ENCODE measurements at regions not wholly inside any gene's neighbourhood (a gene's known extent, or its start where the extent isn't known, plus 50 kb on each side); places are given as distances from the start of the nearest gene placed in this dataset.
A peak's percentile ranks its signal among the peaks of the same experiment; 100 is the strongest.

GRCh38 chr7:94130716-94131115 is 126.6 kb upstream of the BET1 start:
- no peak for FAIRE-seq
- H3K27ac Mint-ChIP-seq (ENCODE audit: unreplicated experiment) = no peak overlapping the region
- no peaks in the 10 kb centered on the region for H3K36me3 Mint-ChIP-seq (ENCODE audit: low read depth, unreplicated experiment)

DNA sequence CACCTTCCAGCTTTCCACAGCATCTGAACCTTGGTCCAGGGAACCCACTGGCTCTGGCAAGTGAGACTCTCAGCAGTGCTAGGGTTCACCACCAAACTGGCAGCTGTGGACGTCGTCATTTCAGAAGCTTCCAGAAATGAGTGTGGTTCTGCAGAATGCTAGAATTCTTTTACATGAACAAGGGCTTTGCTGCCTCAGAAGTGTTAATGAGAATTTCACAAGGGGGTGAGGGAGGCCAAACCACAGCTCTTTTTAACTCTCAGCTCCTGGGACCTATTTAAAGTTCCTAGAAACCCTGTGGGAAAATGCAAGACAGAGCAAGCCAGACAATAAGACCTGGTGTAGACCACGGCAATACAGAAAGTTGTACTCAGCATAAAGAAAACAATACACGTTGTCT is 129.3 kb upstream of the BET1 start:
- no peaks in the 10 kb centered on the region for H3K36me3 Mint-ChIP-seq (ENCODE audit: low read depth, unreplicated experiment)
- H3K4me1 Mint-ChIP-seq (ENCODE audit: low read depth, unreplicated experiment) = peaks cover 49% of the 10 kb centered on the region
- Histone ChIP-seq H3K79me2 (ENCODE audit: insufficient read depth, low read length) (no peaks in the 10 kb centered on the region), H3K27ac (ENCODE audit: low read depth, low read length) (no peak overlapping the region), H4K20me1 (ENCODE audit: insufficient read depth, low read length) (no peaks in the 10 kb centered on the region), H3K4me1 (ENCODE audit: insufficient read depth, low read length) (peaks cover 13% of the 10 kb centered on the region), H3K27me3 (ENCODE audit: insufficient read depth, low read length) (no peaks in the 10 kb centered on the region), H3K4me3 (ENCODE audit: insufficient read depth, low read depth, low read length) (no peak overlapping the region), H3K36me3 (ENCODE audit: insufficient read depth, low read length) (no peaks in the 10 kb centered on the region), H3K9ac (ENCODE audit: low read length) (no peak overlapping the region), H3K9me3 (ENCODE audit: insufficient read depth, low read depth, low read length) (no peaks in the 10 kb centered on the region), H3K4me2 (ENCODE audit: low read length) (peak overlapping the region; percentile 6), H2AFZ (ENCODE audit: low read depth, low read length) (peak overlapping the region; percentile 8)
- peak overlapping the region; percentile 83 for H3K27ac Mint-ChIP-seq (ENCODE audit: unreplicated experiment)
- H3K27me3 Mint-ChIP-seq (ENCODE audit: low read depth, unreplicated experiment) = no peaks in the 10 kb centered on the region
- no peak for TF ChIP-seq EZH2 (IDR thresholded peaks at IDR 0.05; ENCODE audit: insufficient read depth, low read length)
- TF ChIP-seq, protein P1, sequence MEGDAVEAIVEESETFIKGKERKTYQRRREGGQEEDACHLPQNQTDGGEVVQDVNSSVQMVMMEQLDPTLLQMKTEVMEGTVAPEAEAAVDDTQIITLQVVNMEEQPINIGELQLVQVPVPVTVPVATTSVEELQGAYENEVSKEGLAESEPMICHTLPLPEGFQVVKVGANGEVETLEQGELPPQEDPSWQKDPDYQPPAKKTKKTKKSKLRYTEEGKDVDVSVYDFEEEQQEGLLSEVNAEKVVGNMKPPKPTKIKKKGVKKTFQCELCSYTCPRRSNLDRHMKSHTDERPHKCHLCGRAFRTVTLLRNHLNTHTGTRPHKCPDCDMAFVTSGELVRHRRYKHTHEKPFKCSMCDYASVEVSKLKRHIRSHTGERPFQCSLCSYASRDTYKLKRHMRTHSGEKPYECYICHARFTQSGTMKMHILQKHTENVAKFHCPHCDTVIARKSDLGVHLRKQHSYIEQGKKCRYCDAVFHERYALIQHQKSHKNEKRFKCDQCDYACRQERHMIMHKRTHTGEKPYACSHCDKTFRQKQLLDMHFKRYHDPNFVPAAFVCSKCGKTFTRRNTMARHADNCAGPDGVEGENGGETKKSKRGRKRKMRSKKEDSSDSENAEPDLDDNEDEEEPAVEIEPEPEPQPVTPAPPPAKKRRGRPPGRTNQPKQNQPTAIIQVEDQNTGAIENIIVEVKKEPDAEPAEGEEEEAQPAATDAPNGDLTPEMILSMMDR (IDR thresholded peaks at IDR 0.05; ENCODE audit: insufficient read depth, low read depth, low read length) = no peak
- H3K4me3 Mint-ChIP-seq (ENCODE audit: unreplicated experiment) = no peak overlapping the region
- no peaks in the 10 kb centered on the region for H3K9me3 Mint-ChIP-seq (ENCODE audit: unreplicated experiment)
- FAIRE-seq = no peak
- DNase-seq (ENCODE audit: low read depth) = peak; percentile 81

More at GRCh38 chr7:94130716-94131115, 126.6 kb upstream of the BET1 start:
- no peaks in the 10 kb centered on the region for H3K9me3 Mint-ChIP-seq (ENCODE audit: unreplicated experiment)
- Histone ChIP-seq H3K4me3 (ENCODE audit: insufficient read depth, low read depth, low read length) (no peak overlapping the region), H3K9me3 (ENCODE audit: insufficient read depth, low read depth, low read length) (no peaks in the 10 kb centered on the region), H3K79me2 (ENCODE audit: insufficient read depth, low read length) (no peaks in the 10 kb centered on the region), H2AFZ (ENCODE audit: low read depth, low read length) (no peak overlapping the region), H3K27me3 (ENCODE audit: insufficient read depth, low read length) (no peaks in the 10 kb centered on the region), H3K27ac (ENCODE audit: low read depth, low read length) (no peak overlapping the region), H3K36me3 (ENCODE audit: insufficient read depth, low read length) (no peaks in the 10 kb centered on the region), H3K4me1 (ENCODE audit: insufficient read depth, low read length) (peaks cover 13% of the 10 kb centered on the region), H3K9ac (ENCODE audit: low read length) (no peak overlapping the region), H4K20me1 (ENCODE audit: insufficient read depth, low read length) (no peaks in the 10 kb centered on the region), H3K4me2 (ENCODE audit: low read length) (no peak overlapping the region)
- TF ChIP-seq EZH2 (IDR thresholded peaks at IDR 0.05; ENCODE audit: insufficient read depth, low read length) = no peak
- TF ChIP-seq, protein P1 (IDR thresholded peaks at IDR 0.05; ENCODE audit: insufficient read depth, low read depth, low read length) = no peak
- peaks cover 49% of the 10 kb centered on the region for H3K4me1 Mint-ChIP-seq (ENCODE audit: low read depth, unreplicated experiment)
- DNase-seq (ENCODE audit: low read depth) = no peak
- no peak overlapping the region for H3K4me3 Mint-ChIP-seq (ENCODE audit: unreplicated experiment)
- no peaks in the 10 kb centered on the region for H3K27me3 Mint-ChIP-seq (ENCODE audit: low read depth, unreplicated experiment)

DNA sequence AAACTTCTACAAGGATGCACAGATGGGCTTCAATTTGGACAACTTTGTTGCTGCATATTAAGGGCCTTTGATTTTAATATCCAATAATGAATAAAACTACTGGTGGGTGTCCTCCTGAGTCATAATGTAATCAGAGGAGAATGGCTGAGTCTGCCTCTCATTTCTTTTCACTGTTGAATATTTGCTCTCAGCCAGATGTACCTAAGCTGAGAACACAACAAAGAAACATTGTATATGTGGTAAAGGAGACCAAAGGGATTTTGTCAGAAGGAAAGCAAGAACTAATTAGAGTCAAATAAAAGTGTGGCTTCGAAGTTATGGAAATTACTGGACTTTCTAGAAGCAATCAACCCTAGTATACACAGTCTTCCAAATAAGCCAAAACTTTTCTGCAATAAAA is 131.0 kb upstream of the BET1 start:
- FAIRE-seq (peak; percentile 74), DNase-seq (ENCODE audit: low read depth) (no peak)
- H3K4me2 ChIP-seq (ENCODE audit: low read length) = no peak overlapping the region
- H3K27me3 ChIP-seq (ENCODE audit: insufficient read depth, low read length) = no peaks in the 10 kb centered on the region
- H3K27ac ChIP-seq (ENCODE audit: low read depth, low read length) = no peak overlapping the region
- no peaks in the 10 kb centered on the region for H3K79me2 ChIP-seq (ENCODE audit: insufficient read depth, low read length)
- Mint-ChIP-seq H3K4me1 (ENCODE audit: low read depth, unreplicated experiment) (peaks cover 35% of the 10 kb centered on the region), H3K36me3 (ENCODE audit: low read depth, unreplicated experiment) (no peaks in the 10 kb centered on the region), H3K4me3 (ENCODE audit: unreplicated experiment) (no peak overlapping the region), H3K27ac (ENCODE audit: unreplicated experiment) (no peak overlapping the region), H3K27me3 (ENCODE audit: low read depth, unreplicated experiment) (peaks cover 3% of the 10 kb centered on the region), H3K9me3 (ENCODE audit: unreplicated experiment) (no peaks in the 10 kb centered on the region)
- no peaks in the 10 kb centered on the region for H3K36me3 ChIP-seq (ENCODE audit: insufficient read depth, low read length)
- TF ChIP-seq, protein P1 (IDR thresholded peaks at IDR 0.05; ENCODE audit: insufficient read depth, low read depth, low read length) = no peak
- TF ChIP-seq EZH2 (IDR thresholded peaks at IDR 0.05; ENCODE audit: insufficient read depth, low read length) = no peak
- H3K9me3 ChIP-seq (ENCODE audit: insufficient read depth, low read depth, low read length) = no peaks in the 10 kb centered on the region
- no peak overlapping the region for H3K9ac ChIP-seq (ENCODE audit: low read length)
- H3K4me1 ChIP-seq (ENCODE audit: insufficient read depth, low read length) = peaks cover 4% of the 10 kb centered on the region
- H2AFZ ChIP-seq (ENCODE audit: low read depth, low read length) = no peak overlapping the region
- no peak overlapping the region for H3K4me3 ChIP-seq (ENCODE audit: insufficient read depth, low read depth, low read length)
- H4K20me1 ChIP-seq (ENCODE audit: insufficient read depth, low read length) = no peaks in the 10 kb centered on the region

All from astrocyte (in vitro differentiated cells and primary cell).